IMR-90 (cell line): ENCODE measurements at regions not wholly inside any gene's neighbourhood (a gene's known extent, or its start where the extent isn't known, plus 50 kb on each side); places are given as distances from the start of the nearest gene placed in this dataset.

Experiments used
- ATAC-seq: fragments of 200-7000 bp; cut with Tn5 transposase; 2 replicates; pipeline ENCODE4 v1.9.1; 2020; ENCODE audit warnings: low read depth, mild to moderate bottlenecking, moderate library complexity
- BruUV-seq: library from RNA; stranded (reverse); fragments of 400-500 nt; replicated peaks from 2 replicates; lab custom pipeline; 2021; lab: Mats Ljungman, UMichigan
- CTCF ChIA-PET: fragments of 300-600 bp; formaldehyde crosslinking; extraction: SDS; loops from one replicate; lab custom pipeline; 2021; ENCODE audit warnings: antibody characterized with exemption; lab: Yijun Ruan, JAX
- POLR2A ChIA-PET: fragments of 300-600 bp; sonication (Branson Sonifier 250); formaldehyde crosslinking; loops from one replicate; lab custom pipeline; 2022; ENCODE audit warnings: antibody characterized with exemption; ENCODE audit not compliant: unreplicated experiment; lab: Charles Lee
- DNase-seq: peaks from one replicate; pipeline ENCODE4 v3.0.0; 2013
- H2AFZ ChIP-seq: replicated peaks from 2 replicates; pipeline ENCODE3; 2013; ENCODE audit warnings: low read length, mild to moderate bottlenecking; ENCODE audit not compliant: poor library complexity
- H2AK5ac ChIP-seq: 2 replicates; pipeline ENCODE4 v1.6.1; 2013; ENCODE audit warnings: low read depth, low read length, inconsistent platforms
- H2AK9ac ChIP-seq: replicated peaks from 2 replicates; pipeline ENCODE3; 2013; ENCODE audit warnings: mild to moderate bottlenecking, low read depth, low read length, moderate library complexity; ENCODE audit not compliant: poor library complexity
- H2BK120ac ChIP-seq: 2 replicates; pipeline ENCODE4 v1.6.1; 2013; ENCODE audit warnings: low read depth, low read length, inconsistent platforms
- H2BK15ac ChIP-seq: 3 replicates; pipeline ENCODE4 v1.6.1; 2013; ENCODE audit warnings: low read depth, low read length, inconsistent platforms
- H2BK20ac ChIP-seq: 2 replicates; pipeline ENCODE4 v1.6.1; 2013; ENCODE audit warnings: low read depth, mild to moderate bottlenecking, inconsistent platforms, low read length, moderate library complexity
- H2BK5ac ChIP-seq: 2 replicates; pipeline ENCODE4 v1.6.1; 2013; ENCODE audit warnings: mild to moderate bottlenecking, low read depth, low read length, inconsistent platforms; ENCODE audit not compliant: poor library complexity, severe bottlenecking
- H3K14ac ChIP-seq: replicated peaks from 2 replicates; pipeline ENCODE4 v1.6.1; 2013; ENCODE audit warnings: low read depth, low read length, inconsistent platforms
- H3K18ac ChIP-seq: 2 replicates; pipeline ENCODE4 v1.6.1; 2013; ENCODE audit warnings: low read depth, low read length, control low read depth
- H3K23ac ChIP-seq: 2 replicates; pipeline ENCODE4 v1.6.1; 2013; ENCODE audit warnings: low read depth, low read length, inconsistent platforms
- H3K27ac ChIP-seq: 2 replicates; pipeline ENCODE4 v1.5.1; 2013; ENCODE audit warnings: mild to moderate bottlenecking, control low read depth, low read length; ENCODE audit not compliant: insufficient read depth
- H3K27me3 ChIP-seq: 2 replicates; pipeline ENCODE4 v1.6.1; 2013; ENCODE audit warnings: low read length; ENCODE audit not compliant: control insufficient read depth, insufficient read depth
- H3K36me3 ChIP-seq: 2 replicates; pipeline ENCODE4 v1.6.1; 2013; ENCODE audit warnings: low read length, mixed read lengths; ENCODE audit not compliant: control insufficient read depth, insufficient read depth
- H3K4ac ChIP-seq: 2 replicates; pipeline ENCODE4 v1.6.1; 2013; ENCODE audit warnings: low read depth, low read length, inconsistent platforms
- H3K4me1 ChIP-seq: 2 replicates; pipeline ENCODE4 v1.6.1; 2013; ENCODE audit warnings: low read length, mixed read lengths; ENCODE audit not compliant: control insufficient read depth, insufficient read depth
- H3K4me2 ChIP-seq: 2 replicates; pipeline ENCODE4 v1.6.1; 2013; ENCODE audit warnings: low read depth, mild to moderate bottlenecking, control low read depth, low read length, moderate library complexity
- H3K4me3 ChIP-seq: 2 replicates; pipeline ENCODE4 v1.5.1; 2013; ENCODE audit warnings: low read depth, mild to moderate bottlenecking, control low read depth, low read length, moderate library complexity; ENCODE audit not compliant: insufficient read depth
- H3K56ac ChIP-seq: 2 replicates; pipeline ENCODE4 v1.6.1; 2013; ENCODE audit warnings: low read length, inconsistent platforms; ENCODE audit not compliant: insufficient read depth; ENCODE audit errors: extremely low read depth
- H3K79me1 ChIP-seq, 2 experiments: 2 replicates each; pipeline ENCODE4 v1.6.1; 2013; ENCODE audit warnings: low read length in 2 of 2, inconsistent platforms in 1 of 2, low read depth in 1 of 2
- H3K9ac ChIP-seq: 2 replicates; pipeline ENCODE4 v1.6.1; 2013; ENCODE audit warnings: low read depth, low read length, control low read depth
- H3K9me1 ChIP-seq: 2 replicates; pipeline ENCODE4 v1.6.1; 2013; ENCODE audit warnings: low read length, inconsistent platforms; ENCODE audit not compliant: insufficient read depth
- H3K9me3 ChIP-seq: 2 replicates; pipeline ENCODE4 v1.6.1; 2013; ENCODE audit warnings: low read length; ENCODE audit not compliant: control insufficient read depth, insufficient read depth
- H4K20me1 ChIP-seq: 2 replicates; pipeline ENCODE4 v1.6.1; 2013; ENCODE audit warnings: low read length, inconsistent platforms; ENCODE audit not compliant: insufficient read depth
- H4K5ac ChIP-seq: 2 replicates; pipeline ENCODE4 v1.6.1; 2013; ENCODE audit warnings: mild to moderate bottlenecking, low read depth, low read length, control low read depth
- H4K8ac ChIP-seq, 2 experiments: 2 replicates each; pipeline ENCODE4 v1.6.1; 2013; ENCODE audit warnings: low read depth in 2 of 2, low read length in 2 of 2, control low read depth in 1 of 2, inconsistent platforms in 1 of 2
- H4K91ac ChIP-seq: 2 replicates; pipeline ENCODE4 v1.6.1; 2013; ENCODE audit warnings: low read depth, low read length, inconsistent platforms; ENCODE audit not compliant: insufficient read depth
- BHLHE40 ChIP-seq: fragments of 150-350 bp; IDR thresholded peaks from 2 replicates; pipeline ENCODE4 v1.6.1; 2016; ENCODE audit warnings: mild to moderate bottlenecking, low read depth, low read length
- CEBPB ChIP-seq: IDR thresholded peaks from 2 replicates; pipeline ENCODE4 v1.6.1; 2012; ENCODE audit warnings: low read depth, low read length, improper control_type of control experiment
- CHD1 ChIP-seq: IDR thresholded peaks from 2 replicates; pipeline ENCODE4 v1.6.1; 2012; ENCODE audit warnings: low read depth, low read length, improper control_type of control experiment
- NFE2L2 ChIP-seq: fragments of 150-350 bp; IDR thresholded peaks from 2 replicates; pipeline ENCODE4 v1.6.1; 2016; ENCODE audit warnings: low read depth, mild to moderate bottlenecking, low read length
- RAD21 ChIP-seq: IDR thresholded peaks from 2 replicates; pipeline ENCODE4 v1.6.1; 2012; ENCODE audit warnings: low read length, improper control_type of control experiment
- RCOR1 ChIP-seq: IDR thresholded peaks from 2 replicates; pipeline ENCODE4 v1.6.1; 2012; ENCODE audit warnings: mild to moderate bottlenecking, low read length, improper control_type of control experiment; ENCODE audit not compliant: insufficient replicate concordance
- WGBS, 2 experiments: methylation state at CpG; one replicate each; pipeline versions ENCODE4 v1.1.5 to v1.1.7; 2013; ENCODE audit warnings: missing lambda C conversion rate in 2 of 2; ENCODE audit not compliant: insufficient read length in 1 of 2; ENCODE audit errors: extremely low coverage in 2 of 2; 5-methylcytosine and 5-hydroxymethylcytosine counted together
- dilution Hi-C: fragments of 300-500 bp; cut with HindIII; formaldehyde crosslinking; loops from one replicate; pipeline ENCODE4 v1.14.3; 2018; ENCODE audit warnings: low sequenced_read_pairs; ENCODE audit not compliant: unreplicated experiment
- in situ Hi-C: fragments of 300-500 bp; cut with MboI; formaldehyde crosslinking; loops from 3 replicates; pipeline ENCODE4 v1.14.3; 2019; ENCODE audit warnings: low sequenced_read_pairs, inconsistent platforms, mixed read lengths
- intact Hi-C: fragments of 100-400 bp; cut with micrococcal nuclease; formaldehyde crosslinking; loops from 2 replicates; pipeline ENCODE4 v1.10.0; 2022
- TF ChIP-seq, protein P1 (sequence below): conservative IDR thresholded peaks from 2 replicates; pipeline ENCODE4 v1.5.1; 2012; ENCODE audit warnings: mild to moderate bottlenecking, low read depth, low read length, improper control_type of control experiment
- TF ChIP-seq, protein P2 (sequence below): fragments of 150-350 bp; IDR thresholded peaks from 2 replicates; pipeline ENCODE4 v1.6.1; 2017; ENCODE audit warnings: mild to moderate bottlenecking, antibody characterized with exemption, low read length, low read depth

GRCh38 chr14:104390221-104390931, 189.2 kb upstream of the C14orf180 start:
- no peaks in the 10 kb centered on the region for H4K20me1 ChIP-seq
- no peak overlapping the region for H4K5ac ChIP-seq
- H3K23ac ChIP-seq: no peak overlapping the region
- H3K4me3 ChIP-seq: no peak overlapping the region
- H3K9me1 ChIP-seq: no peaks in the 10 kb centered on the region
- no peak overlapping the region for H2AK9ac ChIP-seq
- ChIA-PET CTCF (no interaction called here), POLR2A (no interaction called here)
- no peak overlapping the region for H4K8ac ChIP-seq
- no peaks in the 10 kb centered on the region for H3K36me3 ChIP-seq
- H3K56ac ChIP-seq: no peak overlapping the region
- no peak overlapping the region for H3K4ac ChIP-seq
- intact Hi-C loops: no loop called here
- dilution Hi-C loops: no loop called here
- no peak for ATAC-seq
- no peak overlapping the region for H2BK15ac ChIP-seq
- H3K27ac ChIP-seq: no peak overlapping the region
- H2BK20ac ChIP-seq: no peak overlapping the region
- H2AK5ac ChIP-seq: no peak overlapping the region
- 70% methylated on average over 17 of the region's 27 CpGs; no CpG with 5 or more reads in 1 of the 2 experiments for WGBS, 2 experiments
- no peak overlapping the region for H2AFZ ChIP-seq
- no TSS peak for BruUV-seq
- no peak overlapping the region for H2BK5ac ChIP-seq
- H3K4me1 ChIP-seq: no peaks in the 10 kb centered on the region
- no peak overlapping the region for H3K14ac ChIP-seq
- H2BK120ac ChIP-seq: no peak overlapping the region
- in situ Hi-C loops: no loop called here
- peaks cover 44% of the 10 kb centered on the region for H3K9me3 ChIP-seq
- H3K9ac ChIP-seq: no peak overlapping the region
- H4K91ac ChIP-seq: no peak overlapping the region
- no peaks in the 10 kb centered on the region for H3K79me1 ChIP-seq
- no peak for TF ChIP-seq CEBPB
- TF ChIP-seq BHLHE40: no peak
- no peak for TF ChIP-seq CHD1
- TF ChIP-seq NFE2L2: no peak
- TF ChIP-seq RAD21: no peak
- TF ChIP-seq, protein P1, sequence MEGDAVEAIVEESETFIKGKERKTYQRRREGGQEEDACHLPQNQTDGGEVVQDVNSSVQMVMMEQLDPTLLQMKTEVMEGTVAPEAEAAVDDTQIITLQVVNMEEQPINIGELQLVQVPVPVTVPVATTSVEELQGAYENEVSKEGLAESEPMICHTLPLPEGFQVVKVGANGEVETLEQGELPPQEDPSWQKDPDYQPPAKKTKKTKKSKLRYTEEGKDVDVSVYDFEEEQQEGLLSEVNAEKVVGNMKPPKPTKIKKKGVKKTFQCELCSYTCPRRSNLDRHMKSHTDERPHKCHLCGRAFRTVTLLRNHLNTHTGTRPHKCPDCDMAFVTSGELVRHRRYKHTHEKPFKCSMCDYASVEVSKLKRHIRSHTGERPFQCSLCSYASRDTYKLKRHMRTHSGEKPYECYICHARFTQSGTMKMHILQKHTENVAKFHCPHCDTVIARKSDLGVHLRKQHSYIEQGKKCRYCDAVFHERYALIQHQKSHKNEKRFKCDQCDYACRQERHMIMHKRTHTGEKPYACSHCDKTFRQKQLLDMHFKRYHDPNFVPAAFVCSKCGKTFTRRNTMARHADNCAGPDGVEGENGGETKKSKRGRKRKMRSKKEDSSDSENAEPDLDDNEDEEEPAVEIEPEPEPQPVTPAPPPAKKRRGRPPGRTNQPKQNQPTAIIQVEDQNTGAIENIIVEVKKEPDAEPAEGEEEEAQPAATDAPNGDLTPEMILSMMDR: no peak
- TF ChIP-seq, protein P2, sequence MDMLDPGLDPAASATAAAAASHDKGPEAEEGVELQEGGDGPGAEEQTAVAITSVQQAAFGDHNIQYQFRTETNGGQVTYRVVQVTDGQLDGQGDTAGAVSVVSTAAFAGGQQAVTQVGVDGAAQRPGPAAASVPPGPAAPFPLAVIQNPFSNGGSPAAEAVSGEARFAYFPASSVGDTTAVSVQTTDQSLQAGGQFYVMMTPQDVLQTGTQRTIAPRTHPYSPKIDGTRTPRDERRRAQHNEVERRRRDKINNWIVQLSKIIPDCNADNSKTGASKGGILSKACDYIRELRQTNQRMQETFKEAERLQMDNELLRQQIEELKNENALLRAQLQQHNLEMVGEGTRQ: no peak
- no peak for TF ChIP-seq RCOR1
- no peak overlapping the region for H3K4me2 ChIP-seq
- no peak for DNase-seq
- no peaks in the 10 kb centered on the region for H3K27me3 ChIP-seq
- no peak overlapping the region for H3K18ac ChIP-seq
